ENCODE measurements at regions not wholly inside any gene's neighbourhood (a gene's known extent, or its start where the extent isn't known, plus 50 kb on each side); places are given as distances from the start of the nearest gene placed in this dataset.
A peak's percentile ranks its signal among the peaks of the same experiment; 100 is the strongest.

DNA sequence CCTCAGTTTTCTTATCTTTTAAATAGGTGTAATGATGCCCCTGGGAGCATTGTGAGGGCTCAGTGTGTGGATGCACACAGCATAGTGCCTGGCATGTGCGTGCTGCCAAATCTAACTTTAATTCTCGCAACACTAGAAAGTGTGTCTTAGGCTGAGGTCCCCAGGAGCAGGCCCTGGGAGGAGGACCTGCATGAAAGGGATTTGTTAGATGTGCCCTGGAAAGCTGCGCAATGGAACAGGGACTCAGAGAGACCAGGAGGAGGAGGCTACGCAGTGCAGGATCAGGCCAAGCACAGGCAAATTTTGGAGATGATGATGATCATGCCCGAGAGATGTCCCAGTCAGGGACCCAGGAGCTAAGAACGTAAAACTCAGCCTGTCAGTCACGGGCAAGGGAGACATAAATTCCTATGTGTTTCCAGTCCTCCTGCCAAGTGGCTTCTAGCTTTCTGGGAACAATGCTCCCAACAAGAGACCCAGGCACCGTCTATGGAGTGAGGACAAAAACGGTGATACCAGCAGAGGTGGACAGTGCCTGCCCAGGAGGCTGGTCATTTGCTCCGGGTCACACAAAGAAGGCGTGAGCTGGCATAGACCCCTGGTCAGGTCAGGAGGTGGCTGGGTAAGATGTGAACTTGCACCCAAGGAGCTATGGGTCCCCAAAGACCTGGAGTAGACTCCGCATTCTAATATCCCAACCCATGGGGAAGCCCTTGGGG is 352.2 kb upstream of the TNRC6C start:
- no peak overlapping the region for H3K4me3 ChIP-seq (replicated peaks; ENCODE audit: low read depth, low read length)
- H3K36me3 ChIP-seq (ENCODE audit: control insufficient read depth, insufficient read depth, low read length) = no peaks in the 10 kb centered on the region
- no peaks in the 10 kb centered on the region; the same call in 1 of the 2 replicates for H3K27me3 ChIP-seq (replicated peaks; ENCODE audit: control insufficient read depth, insufficient read depth, low read length)
- TF ChIP-seq, protein P1, sequence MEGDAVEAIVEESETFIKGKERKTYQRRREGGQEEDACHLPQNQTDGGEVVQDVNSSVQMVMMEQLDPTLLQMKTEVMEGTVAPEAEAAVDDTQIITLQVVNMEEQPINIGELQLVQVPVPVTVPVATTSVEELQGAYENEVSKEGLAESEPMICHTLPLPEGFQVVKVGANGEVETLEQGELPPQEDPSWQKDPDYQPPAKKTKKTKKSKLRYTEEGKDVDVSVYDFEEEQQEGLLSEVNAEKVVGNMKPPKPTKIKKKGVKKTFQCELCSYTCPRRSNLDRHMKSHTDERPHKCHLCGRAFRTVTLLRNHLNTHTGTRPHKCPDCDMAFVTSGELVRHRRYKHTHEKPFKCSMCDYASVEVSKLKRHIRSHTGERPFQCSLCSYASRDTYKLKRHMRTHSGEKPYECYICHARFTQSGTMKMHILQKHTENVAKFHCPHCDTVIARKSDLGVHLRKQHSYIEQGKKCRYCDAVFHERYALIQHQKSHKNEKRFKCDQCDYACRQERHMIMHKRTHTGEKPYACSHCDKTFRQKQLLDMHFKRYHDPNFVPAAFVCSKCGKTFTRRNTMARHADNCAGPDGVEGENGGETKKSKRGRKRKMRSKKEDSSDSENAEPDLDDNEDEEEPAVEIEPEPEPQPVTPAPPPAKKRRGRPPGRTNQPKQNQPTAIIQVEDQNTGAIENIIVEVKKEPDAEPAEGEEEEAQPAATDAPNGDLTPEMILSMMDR (IDR thresholded peaks at IDR 0.05; ENCODE audit: insufficient read depth, low read length, poor library complexity, severe bottlenecking) = no peak
- no peak for DNase-seq (ENCODE audit: extremely low read depth, insufficient read length)

DNA sequence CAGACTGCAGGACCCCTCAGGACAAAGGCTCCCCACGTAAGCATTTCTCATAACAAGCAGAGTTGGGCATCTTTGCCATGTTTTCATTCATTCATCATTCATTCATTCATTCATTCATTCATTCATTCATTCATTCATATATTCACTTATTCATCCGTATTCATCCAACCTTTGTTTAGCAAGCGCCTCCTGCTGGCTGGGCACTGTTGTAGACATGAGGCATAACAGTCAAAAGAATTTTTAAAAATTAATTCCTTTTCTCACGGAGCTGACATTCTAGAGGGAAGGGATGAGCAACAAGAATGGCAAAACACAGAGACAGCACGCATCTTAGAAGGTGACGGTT is 351.7 kb upstream of the TNRC6C start:
- H3K27me3 ChIP-seq (replicated peaks; ENCODE audit: control insufficient read depth, insufficient read depth, low read length) = no peaks in the 10 kb centered on the region; the same call in 1 of the 2 replicates
- no peak for DNase-seq (ENCODE audit: extremely low read depth, insufficient read length)
- TF ChIP-seq, protein P1 (IDR thresholded peaks at IDR 0.05; ENCODE audit: insufficient read depth, low read length, poor library complexity, severe bottlenecking) = peak; percentile 44

DNA sequence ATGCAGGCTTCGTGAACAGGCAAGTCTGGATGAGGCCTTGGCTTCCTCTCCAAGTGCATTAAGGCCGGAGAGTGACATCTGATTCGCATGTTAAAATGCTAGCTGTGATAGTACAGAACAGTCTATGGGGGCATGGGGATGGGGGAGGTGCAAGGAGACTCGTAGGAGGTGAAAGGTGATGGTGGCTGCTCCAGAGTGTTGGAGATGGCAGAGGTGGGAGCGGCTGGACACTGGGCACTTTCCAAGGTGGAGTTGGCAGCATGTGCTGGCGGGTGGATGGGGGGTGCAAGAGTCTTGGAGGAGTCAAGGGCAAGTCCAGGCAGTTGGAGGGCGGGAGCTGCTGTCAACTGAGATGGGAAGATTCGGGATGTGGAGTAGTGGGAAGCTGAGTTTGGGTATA is 350.9 kb upstream of the TNRC6C start:
- DNase-seq (ENCODE audit: extremely low read depth, insufficient read length) = no peak

More for the DNA sequence above, 351.7 kb upstream of the TNRC6C start:
- Histone ChIP-seq H3K36me3 (ENCODE audit: control insufficient read depth, insufficient read depth, low read length) (no peaks in the 10 kb centered on the region), H3K4me3 (replicated peaks; ENCODE audit: low read depth, low read length) (no peak overlapping the region)

DNA sequence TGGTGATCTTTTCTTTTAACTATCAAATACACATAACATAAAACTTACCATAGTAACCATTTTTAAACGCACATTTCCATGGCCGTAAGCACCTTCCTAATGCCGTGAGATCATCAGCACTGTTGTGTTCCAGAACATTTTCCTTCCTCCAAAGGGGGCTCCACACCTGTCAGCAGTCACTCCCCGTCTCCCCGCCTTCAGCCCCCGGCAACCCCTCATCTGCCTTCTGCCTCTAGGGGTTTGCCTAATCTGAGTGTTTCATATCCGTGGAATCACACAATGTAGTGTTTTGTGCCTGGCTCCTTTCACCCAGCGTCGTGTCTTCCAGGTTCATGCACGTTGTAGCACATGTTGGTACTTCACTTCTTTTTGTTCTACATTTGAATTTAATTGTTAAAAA is 350.1 kb upstream of the TNRC6C start:
- no peaks in the 10 kb centered on the region for H3K36me3 ChIP-seq (ENCODE audit: control insufficient read depth, insufficient read depth, low read length)
- TF ChIP-seq, protein P1 (IDR thresholded peaks at IDR 0.05; ENCODE audit: insufficient read depth, low read length, poor library complexity, severe bottlenecking) = no peak
- H3K27me3 ChIP-seq (replicated peaks; ENCODE audit: control insufficient read depth, insufficient read depth, low read length) = no peaks in the 10 kb centered on the region
- H3K4me3 ChIP-seq (replicated peaks; ENCODE audit: low read depth, low read length) = no peak overlapping the region
- no peak for DNase-seq (ENCODE audit: extremely low read depth, insufficient read length)

More for the DNA sequence above, 350.9 kb upstream of the TNRC6C start:
- H3K27me3 ChIP-seq (replicated peaks; ENCODE audit: control insufficient read depth, insufficient read depth, low read length) = no peaks in the 10 kb centered on the region
- no peaks in the 10 kb centered on the region for H3K36me3 ChIP-seq (ENCODE audit: control insufficient read depth, insufficient read depth, low read length)
- TF ChIP-seq, protein P1 (IDR thresholded peaks at IDR 0.05; ENCODE audit: insufficient read depth, low read length, poor library complexity, severe bottlenecking) = no peak
- H3K4me3 ChIP-seq (replicated peaks; ENCODE audit: low read depth, low read length) = no peak overlapping the region

DNA sequence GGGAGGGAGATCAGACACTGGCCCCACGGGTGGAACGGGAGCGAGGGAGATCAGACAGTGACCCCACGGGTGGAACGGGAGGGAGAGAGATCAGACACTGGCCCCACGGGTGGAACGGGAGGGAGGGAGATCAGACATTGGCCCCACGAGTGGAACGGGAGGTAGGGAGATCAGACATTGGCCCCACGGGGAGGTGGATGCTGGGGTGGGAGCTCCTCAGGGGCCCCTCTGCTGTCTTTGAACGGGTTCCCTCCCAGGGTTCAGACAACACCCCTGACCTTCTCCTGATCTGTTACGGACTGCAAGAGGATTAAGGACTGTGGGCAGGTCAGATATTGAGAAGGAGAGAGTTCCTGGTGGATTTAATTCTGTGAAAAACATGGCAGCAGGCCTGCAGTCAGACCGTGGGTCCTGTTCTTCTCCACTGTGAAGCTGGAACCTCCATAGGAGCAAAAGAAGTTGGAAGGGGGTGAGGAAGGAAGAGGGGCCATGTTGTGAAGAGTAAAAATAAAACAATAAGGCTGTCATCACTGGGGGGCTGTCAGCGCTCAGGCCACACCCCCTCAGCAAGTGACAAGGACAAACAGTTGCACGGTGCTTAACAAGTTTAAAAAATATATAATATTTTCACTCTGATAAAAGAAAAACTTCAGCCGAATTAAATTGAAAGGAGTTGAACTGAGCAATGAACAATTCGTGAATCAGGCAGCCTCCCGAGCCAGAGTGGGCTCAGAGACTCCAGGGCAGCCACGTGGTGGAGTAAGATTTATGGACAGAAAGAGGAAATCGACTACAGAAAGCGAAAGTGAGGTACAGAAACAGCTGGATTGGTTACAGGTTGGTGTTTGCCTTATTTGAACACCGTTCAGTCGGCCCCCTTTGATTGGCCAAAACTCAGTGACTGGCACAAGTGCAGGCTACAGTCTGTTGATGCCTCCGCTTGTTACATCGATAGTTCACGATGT is 348.7 kb upstream of the TNRC6C start:
- H3K4me3 ChIP-seq (replicated peaks; ENCODE audit: low read depth, low read length) = no peak overlapping the region
- TF ChIP-seq, protein P1 (IDR thresholded peaks at IDR 0.05; ENCODE audit: insufficient read depth, low read length, poor library complexity, severe bottlenecking) = no peak
- H3K36me3 ChIP-seq (ENCODE audit: control insufficient read depth, insufficient read depth, low read length) = no peaks in the 10 kb centered on the region
- no peaks in the 10 kb centered on the region for H3K27me3 ChIP-seq (replicated peaks; ENCODE audit: control insufficient read depth, insufficient read depth, low read length)
- DNase-seq (ENCODE audit: extremely low read depth, insufficient read length) = no peak

Data from GM06990 (cell line).